SU-DHL-6 (cell line): ENCODE measurements at regions not wholly inside any gene's neighbourhood (a gene's known extent, or its start where the extent isn't known, plus 50 kb on each side); places are given as distances from the start of the nearest gene placed in this dataset.

Experiments
- H2AFZ ChIP-seq: fragments of 200-600 bp; sonication (generic); 2 replicates; pipeline ENCODE4 v1.6.1; 2014; ENCODE audit warnings: low read depth, mild to moderate bottlenecking, moderate library complexity, mixed read lengths, antibody characterized with exemption, low read length; ENCODE audit not compliant: severe bottlenecking
- H3F3A ChIP-seq: fragments of 200-600 bp; shearing (Covaris generic); 2 replicates; pipeline ENCODE4 v1.6.0; 2016; ENCODE audit warnings: antibody characterized with exemption, mild to moderate bottlenecking; ENCODE audit not compliant: insufficient read depth
- H3K27ac ChIP-seq: fragments of 200-600 bp; sonication (generic); 2 replicates; pipeline ENCODE4 v1.5.1; 2016; ENCODE audit warnings: low read depth, mild to moderate bottlenecking, low read length, moderate library complexity, mixed read lengths
- H3K27me3 ChIP-seq: fragments of 200-600 bp; sonication (generic), shearing (Covaris generic); 2 replicates; pipeline ENCODE4 v1.6.0; 2014; ENCODE audit warnings: mild to moderate bottlenecking, low read length
- H3K36me3 ChIP-seq: fragments of 200-600 bp; sonication (generic); 2 replicates; pipeline ENCODE4 v1.6.1; 2014; ENCODE audit warnings: mild to moderate bottlenecking, low read length, mixed read lengths
- H3K4me2 ChIP-seq: fragments of 300-600, 200-600 bp; shearing (Covaris generic), sonication (generic); 2 replicates; pipeline ENCODE4 v1.6.0; 2014; ENCODE audit warnings: low read length, low read depth, mild to moderate bottlenecking; ENCODE audit not compliant: poor library complexity, severe bottlenecking
- H3K4me3 ChIP-seq: fragments of 200-600 bp; sonication (generic); 2 replicates; pipeline ENCODE4 v1.5.1; 2014; ENCODE audit warnings: antibody characterized with exemption, low read length, mild to moderate bottlenecking, mixed read lengths; ENCODE audit not compliant: insufficient read depth, poor library complexity, severe bottlenecking
- H3K79me2 ChIP-seq: fragments of 200-600 bp; sonication (generic); 2 replicates; pipeline ENCODE4 v1.6.1; 2014; ENCODE audit warnings: mild to moderate bottlenecking, low read length, moderate library complexity; ENCODE audit not compliant: insufficient read depth
- H3K9ac ChIP-seq: fragments of 200-600 bp; sonication (generic); 2 replicates; pipeline ENCODE4 v1.7.0; 2014; ENCODE audit warnings: mild to moderate bottlenecking, low read length
- H3K9me2 ChIP-seq: fragments of 200-600 bp; sonication (generic); replicated peaks from 2 replicates; pipeline ENCODE4 v1.6.1; 2014; ENCODE audit warnings: low read length; ENCODE audit not compliant: insufficient read depth
- H3K9me3 ChIP-seq: fragments of 200-600 bp; sonication (generic); 2 replicates; pipeline ENCODE4 v1.6.1; 2014; ENCODE audit warnings: low read length, mixed read lengths; ENCODE audit not compliant: insufficient read depth
- H4K20me1 ChIP-seq: fragments of 200-600 bp; sonication (generic); 2 replicates; pipeline ENCODE4 v1.6.1; 2014; ENCODE audit warnings: low read depth, mild to moderate bottlenecking, antibody characterized with exemption, low read length, moderate library complexity, mixed read lengths
- CTCF ChIP-seq: fragments of 200-600 bp; sonication (generic); IDR thresholded peaks from one replicate; pipeline ENCODE4 v1.5.1; 2017; ENCODE audit warnings: antibody characterized with exemption, mild to moderate bottlenecking, low read length, moderate library complexity; ENCODE audit not compliant: insufficient read depth, poor library complexity, severe bottlenecking
- EZH2phosphoT487 ChIP-seq: fragments of 200-600 bp; sonication (generic), shearing (Covaris generic); conservative IDR thresholded peaks from 2 replicates; pipeline ENCODE4 v1.6.1; 2018; ENCODE audit warnings: mild to moderate bottlenecking, antibody characterized with exemption, low read length, moderate library complexity, mixed read lengths

GRCh38 chr17:74031316-74032090 is 172.0 kb upstream of the RPL38 start:
- H3K4me3 ChIP-seq, result no peak overlapping the region
- H2AFZ ChIP-seq, result no peak overlapping the region
- TF ChIP-seq CTCF (no peak), EZH2phosphoT487 (no peak)
- no peaks in the 10 kb centered on the region for H3K9me3 ChIP-seq
- no peaks in the 10 kb centered on the region for H3F3A ChIP-seq
- H3K79me2 ChIP-seq, result no peaks in the 10 kb centered on the region
- H3K9me2 ChIP-seq, result no peaks in the 10 kb centered on the region
- no peak overlapping the region for H3K9ac ChIP-seq
- no peaks in the 10 kb centered on the region for H3K36me3 ChIP-seq
- no peak overlapping the region for H3K4me2 ChIP-seq
- no peak overlapping the region for H3K27ac ChIP-seq
- no peaks in the 10 kb centered on the region for H4K20me1 ChIP-seq
- no peaks in the 10 kb centered on the region for H3K27me3 ChIP-seq

- H2AFZ ChIP-seq, result no peak overlapping the region
- TF ChIP-seq EZH2phosphoT487, result no peak
- TF ChIP-seq CTCF, result no peak
- H3F3A ChIP-seq, result no peaks in the 10 kb centered on the region
- H3K9me2 ChIP-seq, result no peaks in the 10 kb centered on the region
- H3K79me2 ChIP-seq, result no peaks in the 10 kb centered on the region
- H3K36me3 ChIP-seq, result no peaks in the 10 kb centered on the region
- H3K4me2 ChIP-seq, result no peak overlapping the region
- no peak overlapping the region for H3K4me3 ChIP-seq
- no peaks in the 10 kb centered on the region for H4K20me1 ChIP-seq
- no peaks in the 10 kb centered on the region for H3K27me3 ChIP-seq
- H3K9ac ChIP-seq, result no peak overlapping the region
- no peak overlapping the region for H3K27ac ChIP-seq
- H3K9me3 ChIP-seq, result no peaks in the 10 kb centered on the region
Measured at GRCh38 chr17:74032222-74032621, 171.3 kb upstream of the RPL38 start.

- no peak overlapping the region for H3K4me2 ChIP-seq
- no peak overlapping the region for H3K9ac ChIP-seq
- no peak overlapping the region for H3K4me3 ChIP-seq
- H3K9me2 ChIP-seq, result no peaks in the 10 kb centered on the region
- H3F3A ChIP-seq, result no peaks in the 10 kb centered on the region
- H3K36me3 ChIP-seq, result no peaks in the 10 kb centered on the region
- no peak overlapping the region for H2AFZ ChIP-seq
- no peak for TF ChIP-seq CTCF
- TF ChIP-seq EZH2phosphoT487, result no peak
- no peaks in the 10 kb centered on the region for H3K79me2 ChIP-seq
- no peaks in the 10 kb centered on the region for H4K20me1 ChIP-seq
- no peaks in the 10 kb centered on the region for H3K9me3 ChIP-seq
- H3K27ac ChIP-seq, result no peak overlapping the region
- H3K27me3 ChIP-seq, result no peaks in the 10 kb centered on the region
Measured at GRCh38 chr17:74037320-74037719, 166.2 kb upstream of the RPL38 start.
